NK-92 treated with Interleukin-12 subunit alpha and Interleukin-12 subunit beta, amount 100 ng/mL, for 24 hours (cell line): ENCODE measurements at regions not wholly inside any gene's neighbourhood (a gene's known extent, or its start where the extent isn't known, plus 50 kb on each side); places are given as distances from the start of the nearest gene placed in this dataset.

Experiments
- DNase-seq: peaks from one replicate; lab custom pipeline; 2025; lab: John Stamatoyannopoulos, UW

GRCh38 chr2:19235308-19235707 lies 123.1 kb downstream of the OSR1 start:
- no peak for DNase-seq

- DNase-seq: no peak
Measured at GRCh38 chr2:19232312-19232711, 126.1 kb downstream of the OSR1 start.

- no peak for DNase-seq
Measured at GRCh38 chr2:19231625-19232024, 126.8 kb downstream of the OSR1 start.

- no peak for DNase-seq
Measured at GRCh38 chr2:19230626-19231025, 127.8 kb downstream of the OSR1 start.

- no peak for DNase-seq
Measured at GRCh38 chr2:19228715-19229114, 129.7 kb downstream of the OSR1 start.

GRCh38 chr2:19228181-19228593 lies 130.2 kb downstream of the OSR1 start:
- no peak for DNase-seq

- no peak for DNase-seq
Measured at GRCh38 chr2:19226871-19227270, 131.6 kb downstream of the OSR1 start.

- DNase-seq: no peak
Measured at GRCh38 chr2:19226386-19226785, 132.0 kb downstream of the OSR1 start.

GRCh38 chr2:19225931-19226330 lies 132.5 kb downstream of the OSR1 start:
- no peak for DNase-seq

GRCh38 chr2:19225126-19225525 lies 133.3 kb downstream of the OSR1 start:
- DNase-seq: no peak

GRCh38 chr2:19224486-19224885 lies 133.9 kb downstream of the OSR1 start:
- DNase-seq: no peak

- DNase-seq: no peak
Measured at GRCh38 chr2:19224011-19224410, 134.4 kb downstream of the OSR1 start.

GRCh38 chr2:19219060-19219459 lies 139.4 kb downstream of the OSR1 start:
- no peak for DNase-seq

- DNase-seq: no peak
Measured at GRCh38 chr2:19218166-19218565, 140.3 kb downstream of the OSR1 start.

- DNase-seq: no peak
Measured at GRCh38 chr2:19216676-19217602, 141.5 kb downstream of the OSR1 start.

- no peak for DNase-seq
Measured at GRCh38 chr2:19216238-19216637, 142.2 kb downstream of the OSR1 start.

GRCh38 chr2:19214682-19215391 lies 143.6 kb downstream of the OSR1 start:
- DNase-seq: no peak

GRCh38 chr2:19209575-19210341 lies 148.7 kb downstream of the OSR1 start:
- no peak for DNase-seq

GRCh38 chr2:19208479-19209199 lies 149.8 kb downstream of the OSR1 start:
- DNase-seq: no peak

- no peak for DNase-seq
Measured at GRCh38 chr2:19207452-19207851, 151.0 kb downstream of the OSR1 start.

GRCh38 chr2:19205983-19206533 lies 152.4 kb downstream of the OSR1 start:
- DNase-seq: no peak
